ENCODE measurements at regions not wholly inside any gene's neighbourhood (a gene's known extent, or its start where the extent isn't known, plus 50 kb on each side); places are given as distances from the start of the nearest gene placed in this dataset.
"Not testable (repeated sequence)": the region's sequence is repeated elsewhere in the genome, so short reads cannot be mapped to it uniquely, and the experiment has no call there.

- DNase-seq = no peak
Measured at GRCh38 chr16:86872833-86873232, 294.5 kb downstream of the FOXL1 start.

- no peak for DNase-seq
Measured at GRCh38 chr16:86874141-86874540, 295.8 kb downstream of the FOXL1 start.

GRCh38 chr16:86876499-86876898, 298.1 kb downstream of the FOXL1 start:
- DNase-seq = no peak

- no peak for DNase-seq
Measured at GRCh38 chr16:86877108-86877507, 298.8 kb downstream of the FOXL1 start.

- DNase-seq = no peak
Measured at GRCh38 chr16:86877835-86878234, 299.5 kb downstream of the FOXL1 start.

- DNase-seq = no peak
Measured at GRCh38 chr16:86878236-86879080, 300.1 kb downstream of the FOXL1 start.

- DNase-seq = no peak
Measured at GRCh38 chr16:86879268-86879667, 300.9 kb downstream of the FOXL1 start.

- DNase-seq = no peak
Measured at GRCh38 chr16:86880316-86881117, 302.2 kb downstream of the FOXL1 start.

- DNase-seq = no peak
Measured at GRCh38 chr16:86881118-86881510, 302.8 kb downstream of the FOXL1 start.

- no peak for DNase-seq
Measured at GRCh38 chr16:86881861-86882273, 303.5 kb downstream of the FOXL1 start.

GRCh38 chr16:86882586-86883280, 304.4 kb downstream of the FOXL1 start:
- no peak for DNase-seq

GRCh38 chr16:86883583-86884389, 305.4 kb downstream of the FOXL1 start:
- no peak for DNase-seq

- DNase-seq = no peak
Measured at GRCh38 chr16:86884390-86884650, 306.0 kb downstream of the FOXL1 start.

- no peak for DNase-seq
Measured at GRCh38 chr16:86885139-86885538, 306.8 kb downstream of the FOXL1 start.

- no peak for DNase-seq
Measured at GRCh38 chr16:86886651-86887050, 308.3 kb downstream of the FOXL1 start.

GRCh38 chr16:86887416-86887815, 309.1 kb downstream of the FOXL1 start:
- no peak for DNase-seq

GRCh38 chr16:86888231-86889053, 310.1 kb downstream of the FOXL1 start:
- DNase-seq = no peak

GRCh38 chr16:86889054-86889366, 310.7 kb downstream of the FOXL1 start:
- not testable (repeated sequence) for DNase-seq

- DNase-seq = no peak
Measured at GRCh38 chr16:86889974-86890373, 311.6 kb downstream of the FOXL1 start.

GRCh38 chr16:86891121-86891520, 312.8 kb downstream of the FOXL1 start:
- no peak for DNase-seq

- no peak for DNase-seq
Measured at GRCh38 chr16:86891631-86892030, 313.3 kb downstream of the FOXL1 start.

- DNase-seq = no peak
Measured at GRCh38 chr16:86892509-86892908, 314.2 kb downstream of the FOXL1 start.
